Breast epithelium (tissue), 3 donors: ENCODE measurements at regions not wholly inside any gene's neighbourhood (a gene's known extent, or its start where the extent isn't known, plus 50 kb on each side); places are given as distances from the start of the nearest gene placed in this dataset.

ENCODE experiments used
- POLR2AphosphoS5 ChIP-seq, 3 donors: sonication (generic); formaldehyde crosslinking; IDR thresholded peaks; one replicate each; pipeline ENCODE4 v1.6.1; 2017; ENCODE audit warnings: antibody characterized with exemption in 3 of 3
- TF ChIP-seq, protein P1 (sequence below), 3 donors: fragments of 450-650 bp; IDR thresholded peaks; one replicate each; pipeline ENCODE4 v1.5.1; 2016 to 2017; ENCODE audit warnings: antibody characterized with exemption in 3 of 3, mild to moderate bottlenecking in 3 of 3, moderate library complexity in 3 of 3

- TF ChIP-seq, protein P1, sequence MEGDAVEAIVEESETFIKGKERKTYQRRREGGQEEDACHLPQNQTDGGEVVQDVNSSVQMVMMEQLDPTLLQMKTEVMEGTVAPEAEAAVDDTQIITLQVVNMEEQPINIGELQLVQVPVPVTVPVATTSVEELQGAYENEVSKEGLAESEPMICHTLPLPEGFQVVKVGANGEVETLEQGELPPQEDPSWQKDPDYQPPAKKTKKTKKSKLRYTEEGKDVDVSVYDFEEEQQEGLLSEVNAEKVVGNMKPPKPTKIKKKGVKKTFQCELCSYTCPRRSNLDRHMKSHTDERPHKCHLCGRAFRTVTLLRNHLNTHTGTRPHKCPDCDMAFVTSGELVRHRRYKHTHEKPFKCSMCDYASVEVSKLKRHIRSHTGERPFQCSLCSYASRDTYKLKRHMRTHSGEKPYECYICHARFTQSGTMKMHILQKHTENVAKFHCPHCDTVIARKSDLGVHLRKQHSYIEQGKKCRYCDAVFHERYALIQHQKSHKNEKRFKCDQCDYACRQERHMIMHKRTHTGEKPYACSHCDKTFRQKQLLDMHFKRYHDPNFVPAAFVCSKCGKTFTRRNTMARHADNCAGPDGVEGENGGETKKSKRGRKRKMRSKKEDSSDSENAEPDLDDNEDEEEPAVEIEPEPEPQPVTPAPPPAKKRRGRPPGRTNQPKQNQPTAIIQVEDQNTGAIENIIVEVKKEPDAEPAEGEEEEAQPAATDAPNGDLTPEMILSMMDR (IDR thresholded peaks at IDR 0.05) = no peak
- TF ChIP-seq POLR2AphosphoS5 (IDR thresholded peaks at IDR 0.05) = no peak
Measured at GRCh38 chr10:3235996-3236510, 63.5 kb upstream of the PITRM1 start.
